Glutamatergic neuron (in vitro differentiated cells): ENCODE measurements at regions not wholly inside any gene's neighbourhood (a gene's known extent, or its start where the extent isn't known, plus 50 kb on each side); places are given as distances from the start of the nearest gene placed in this dataset.
A peak's percentile ranks its signal among the peaks of the same experiment; 100 is the strongest.

Source experiments
- DNase-seq: peaks from one replicate; pipeline ENCODE4 v3.0.0; 2022
- H3K27ac Mint-ChIP-seq: one replicate; pipeline ENCODE4 v1.8.0; 2020; ENCODE audit warnings: mild to moderate bottlenecking, mixed read lengths, inconsistent platforms; ENCODE audit not compliant: unreplicated experiment
- H3K27me3 Mint-ChIP-seq: one replicate; pipeline ENCODE4 v1.8.0; 2020; ENCODE audit warnings: mild to moderate bottlenecking, moderate library complexity, mixed read lengths, inconsistent platforms; ENCODE audit not compliant: unreplicated experiment
- H3K36me3 Mint-ChIP-seq: one replicate; pipeline ENCODE4 v1.8.0; 2020; ENCODE audit warnings: mild to moderate bottlenecking, mixed read lengths, inconsistent platforms; ENCODE audit not compliant: unreplicated experiment
- H3K4me1 Mint-ChIP-seq: one replicate; pipeline ENCODE4 v1.8.0; 2020; ENCODE audit warnings: mild to moderate bottlenecking, low read depth, mixed read lengths, inconsistent platforms; ENCODE audit not compliant: unreplicated experiment
- H3K4me3 Mint-ChIP-seq: one replicate; pipeline ENCODE4 v1.8.0; 2020; ENCODE audit warnings: mild to moderate bottlenecking, mixed read lengths, inconsistent platforms; ENCODE audit not compliant: unreplicated experiment
- H3K9me3 Mint-ChIP-seq: one replicate; pipeline ENCODE4 v1.8.0; 2020; ENCODE audit warnings: mild to moderate bottlenecking, moderate library complexity, mixed read lengths, inconsistent platforms; ENCODE audit not compliant: unreplicated experiment
- CTCF ChIP-seq: fragments of 200-600 bp; sonication (generic); IDR thresholded peaks from one replicate; pipeline ENCODE4 v1.5.0; 2021; ENCODE audit not compliant: partially characterized antibody, unreplicated experiment

- H3K4me1 Mint-ChIP-seq = peaks cover 16% of the 10 kb centered on the region
- no peak for TF ChIP-seq CTCF
- no peak overlapping the region for H3K4me3 Mint-ChIP-seq
- peaks cover 1% of the 10 kb centered on the region for H3K9me3 Mint-ChIP-seq
- peaks cover 2% of the 10 kb centered on the region for H3K27me3 Mint-ChIP-seq
- DNase-seq = no peak
- H3K36me3 Mint-ChIP-seq = no peaks in the 10 kb centered on the region
- H3K27ac Mint-ChIP-seq = no peak overlapping the region
Observed at GRCh38 chr11:103680826-103681225, 355.6 kb upstream of the DDI1 start.

- peaks cover 2% of the 10 kb centered on the region for H3K27me3 Mint-ChIP-seq
- peaks cover 16% of the 10 kb centered on the region for H3K4me1 Mint-ChIP-seq
- H3K27ac Mint-ChIP-seq = peak overlapping the region; percentile 4
- H3K36me3 Mint-ChIP-seq = no peaks in the 10 kb centered on the region
- no peak overlapping the region for H3K4me3 Mint-ChIP-seq
- peak; percentile 21 for DNase-seq
- no peak for TF ChIP-seq CTCF
- H3K9me3 Mint-ChIP-seq = peaks cover 1% of the 10 kb centered on the region
Observed at GRCh38 chr11:103681855-103682254, 354.6 kb upstream of the DDI1 start.

- Mint-ChIP-seq H3K36me3 (no peaks in the 10 kb centered on the region), H3K27ac (peak overlapping the region; percentile 83), H3K4me1 (peaks cover 16% of the 10 kb centered on the region), H3K27me3 (peaks cover 2% of the 10 kb centered on the region), H3K9me3 (peaks cover 1% of the 10 kb centered on the region), H3K4me3 (peak overlapping the region; percentile 19)
- peak; percentile 55 for DNase-seq
- peak; percentile 95 for TF ChIP-seq CTCF
Observed at GRCh38 chr11:103682318-103683184, 353.9 kb upstream of the DDI1 start.

- peaks cover 1% of the 10 kb centered on the region for H3K9me3 Mint-ChIP-seq
- H3K4me3 Mint-ChIP-seq = no peak overlapping the region
- H3K27me3 Mint-ChIP-seq = peaks cover 2% of the 10 kb centered on the region
- no peak for DNase-seq
- no peak overlapping the region for H3K27ac Mint-ChIP-seq
- no peak for TF ChIP-seq CTCF
- peaks cover 16% of the 10 kb centered on the region for H3K4me1 Mint-ChIP-seq
- no peaks in the 10 kb centered on the region for H3K36me3 Mint-ChIP-seq
Observed at GRCh38 chr11:103683576-103683975, 352.9 kb upstream of the DDI1 start.

- Mint-ChIP-seq H3K36me3 (no peaks in the 10 kb centered on the region), H3K9me3 (no peaks in the 10 kb centered on the region), H3K27me3 (no peaks in the 10 kb centered on the region), H3K27ac (no peak overlapping the region), H3K4me3 (no peak overlapping the region), H3K4me1 (no peaks in the 10 kb centered on the region)
- TF ChIP-seq CTCF = no peak
- no peak for DNase-seq
Observed at GRCh38 chr11:103688924-103689323, 347.5 kb upstream of the DDI1 start.
